Sigmoid colon (tissue), 6 donors: ENCODE measurements at regions not wholly inside any gene's neighbourhood (a gene's known extent, or its start where the extent isn't known, plus 50 kb on each side); places are given as distances from the start of the nearest gene placed in this dataset.

Source experiments
- DNase-seq: peaks from one replicate; pipeline ENCODE4 v3.0.0-alpha.2; 2019
- H3K27ac ChIP-seq, 4 donors: fragments of 200-600 bp; sonication (generic); one replicate each; pipeline ENCODE4 v1.5.1; 2016 to 2019; ENCODE audit warnings: mild to moderate bottlenecking in 1 of 4
- H3K27me3 ChIP-seq, 3 donors: fragments of 200-600 bp; sonication (generic); one replicate each; pipeline ENCODE4 v1.5.1; 2019; ENCODE audit warnings: mild to moderate bottlenecking in 1 of 3
- H3K36me3 ChIP-seq, 4 donors: fragments of 200-600 bp; sonication (generic); one replicate each; pipeline ENCODE4 v1.5.1; 2016 to 2019
- H3K4me1 ChIP-seq, 4 donors: fragments of 200-600 bp; sonication (generic); one replicate each; pipeline ENCODE4 v1.5.1; 2017 to 2019
- H3K4me3 ChIP-seq, 4 donors: fragments of 200-600 bp; sonication (generic); one replicate each; pipeline ENCODE4 v1.5.1; 2017 to 2019; ENCODE audit warnings: mild to moderate bottlenecking in 2 of 4, moderate library complexity in 1 of 4
- H3K9me3 ChIP-seq, 4 donors: fragments of 200-600 bp in 3 of 4; sonication (generic) in 3 of 4; one replicate each; pipeline versions ENCODE4 v1.5.1 to v1.6.1; 2013 to 2019
- EP300 ChIP-seq, 4 donors: sonication (generic); formaldehyde crosslinking; IDR thresholded peaks; one replicate each; pipeline ENCODE4 v1.6.1; 2017; ENCODE audit warnings: antibody characterized with exemption in 4 of 4
- POLR2A ChIP-seq, 2 donors: fragments of 450-650 bp; IDR thresholded peaks; one replicate each; pipeline ENCODE4 v1.6.1; 2016; ENCODE audit warnings: antibody characterized with exemption in 2 of 2, mild to moderate bottlenecking in 2 of 2, moderate library complexity in 2 of 2
- POLR2AphosphoS5 ChIP-seq, 4 donors: sonication (generic); formaldehyde crosslinking; IDR thresholded peaks; one replicate each; pipeline ENCODE4 v1.6.1; 2017; ENCODE audit warnings: antibody characterized with exemption in 4 of 4
- WGBS, 2 donors: extraction: QIAGEN DNeasy Blood & Tissue Kit; methylation state at CpG; one replicate each; pipeline ENCODE4 v1.1.7; 2013; 5-methylcytosine and 5-hydroxymethylcytosine counted together
- intact Hi-C: fragments of 100-400 bp; cut with DNase I; formaldehyde crosslinking; loops from one replicate; pipeline ENCODE4 v1.15.1; 2023
- TF ChIP-seq, protein P1 (sequence below), 4 experiments: fragments of 450-650 bp in 3 of 4; fragments of 200-600 bp in 1 of 4; IDR thresholded peaks; one replicate each; pipeline ENCODE4 v1.5.1; 2016 to 2019; ENCODE audit warnings: antibody characterized with exemption in 4 of 4, mild to moderate bottlenecking in 3 of 4, moderate library complexity in 2 of 4
- donor health status: healthy with polysubstance abuse.
- donor health status: healthy.

DNA sequence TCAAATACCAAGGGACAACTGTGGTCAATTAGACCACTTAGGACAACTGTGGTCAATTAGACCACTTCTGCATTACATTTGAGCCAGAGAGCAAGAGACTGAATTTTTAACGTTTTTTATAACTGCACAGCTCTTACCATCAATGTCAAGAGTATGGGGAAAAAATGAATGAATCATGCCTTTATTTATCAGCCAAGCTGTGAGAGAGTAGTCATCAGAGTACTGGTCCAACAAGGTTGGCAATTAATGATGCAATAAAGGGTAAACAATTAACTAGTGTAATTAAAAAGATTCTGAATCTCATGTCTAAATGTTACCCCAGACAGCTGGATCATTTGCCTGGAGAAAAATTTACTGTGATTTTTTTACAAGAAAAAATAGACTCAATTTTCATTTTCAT lies 381.1 kb downstream of the LIG4 start:
- no peak for DNase-seq
- TF ChIP-seq EP300 (IDR thresholded peaks at IDR 0.05) (no peak), POLR2AphosphoS5 (IDR thresholded peaks at IDR 0.05) (no peak), POLR2A (IDR thresholded peaks at IDR 0.05) (no peak)
- TF ChIP-seq, protein P1, sequence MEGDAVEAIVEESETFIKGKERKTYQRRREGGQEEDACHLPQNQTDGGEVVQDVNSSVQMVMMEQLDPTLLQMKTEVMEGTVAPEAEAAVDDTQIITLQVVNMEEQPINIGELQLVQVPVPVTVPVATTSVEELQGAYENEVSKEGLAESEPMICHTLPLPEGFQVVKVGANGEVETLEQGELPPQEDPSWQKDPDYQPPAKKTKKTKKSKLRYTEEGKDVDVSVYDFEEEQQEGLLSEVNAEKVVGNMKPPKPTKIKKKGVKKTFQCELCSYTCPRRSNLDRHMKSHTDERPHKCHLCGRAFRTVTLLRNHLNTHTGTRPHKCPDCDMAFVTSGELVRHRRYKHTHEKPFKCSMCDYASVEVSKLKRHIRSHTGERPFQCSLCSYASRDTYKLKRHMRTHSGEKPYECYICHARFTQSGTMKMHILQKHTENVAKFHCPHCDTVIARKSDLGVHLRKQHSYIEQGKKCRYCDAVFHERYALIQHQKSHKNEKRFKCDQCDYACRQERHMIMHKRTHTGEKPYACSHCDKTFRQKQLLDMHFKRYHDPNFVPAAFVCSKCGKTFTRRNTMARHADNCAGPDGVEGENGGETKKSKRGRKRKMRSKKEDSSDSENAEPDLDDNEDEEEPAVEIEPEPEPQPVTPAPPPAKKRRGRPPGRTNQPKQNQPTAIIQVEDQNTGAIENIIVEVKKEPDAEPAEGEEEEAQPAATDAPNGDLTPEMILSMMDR (IDR thresholded peaks at IDR 0.05) = no peak
- Histone ChIP-seq H3K27me3 (no peaks in the 10 kb centered on the region), H3K4me3 (no peak overlapping the region), H3K36me3 (no peaks in the 10 kb centered on the region), H3K4me1 (no peaks in the 10 kb centered on the region), H3K9me3 (no peaks in the 10 kb centered on the region), H3K27ac (no peak overlapping the region)
- intact Hi-C loops = no loop called here
- WGBS, 2 donors = 58 to 78% methylated on average over 1 of the region's 1 CpG

DNA sequence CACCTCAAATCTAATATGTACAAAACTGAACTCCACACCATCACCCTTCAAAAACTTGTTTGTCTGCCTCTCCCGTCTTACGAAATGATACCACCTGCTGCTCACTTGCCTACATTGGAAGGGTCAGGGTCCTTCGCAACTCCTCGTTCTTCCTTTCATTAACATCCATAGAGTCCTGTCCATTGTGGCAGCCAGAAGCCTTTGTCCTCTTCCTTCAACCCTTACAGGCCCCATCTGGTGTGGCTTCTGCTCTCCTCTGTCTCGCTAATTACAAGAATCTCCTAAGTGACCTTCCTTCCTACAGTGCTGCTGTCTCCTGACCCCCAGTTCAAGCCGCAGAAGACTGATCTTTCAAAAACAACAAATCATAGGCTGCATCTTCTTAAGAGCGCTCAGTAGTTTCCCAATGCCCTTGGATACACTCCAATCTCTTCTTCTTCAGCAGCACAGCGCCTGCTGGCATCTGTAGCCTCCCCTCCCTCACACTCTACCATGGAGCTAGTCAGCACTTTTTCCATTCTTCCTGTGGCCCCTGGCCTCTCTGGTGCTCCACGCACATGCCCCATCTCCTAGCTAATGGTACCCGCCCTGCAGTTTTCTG lies 382.7 kb downstream of the LIG4 start:
- no peaks in the 10 kb centered on the region for H3K36me3 ChIP-seq
- H3K9me3 ChIP-seq = no peaks in the 10 kb centered on the region
- WGBS, 2 donors = 84 to 86% methylated on average over 10 of the region's 10 CpGs
- intact Hi-C loops = no loop called here
- TF ChIP-seq, protein P1 (IDR thresholded peaks at IDR 0.05) = no peak
- TF ChIP-seq EP300 (IDR thresholded peaks at IDR 0.05) (no peak), POLR2A (IDR thresholded peaks at IDR 0.05) (no peak), POLR2AphosphoS5 (IDR thresholded peaks at IDR 0.05) (no peak)
- no peak overlapping the region for H3K27ac ChIP-seq
- H3K27me3 ChIP-seq = no peaks in the 10 kb centered on the region
- H3K4me3 ChIP-seq = no peak overlapping the region
- H3K4me1 ChIP-seq = no peaks in the 10 kb centered on the region
- DNase-seq = no peak

DNA sequence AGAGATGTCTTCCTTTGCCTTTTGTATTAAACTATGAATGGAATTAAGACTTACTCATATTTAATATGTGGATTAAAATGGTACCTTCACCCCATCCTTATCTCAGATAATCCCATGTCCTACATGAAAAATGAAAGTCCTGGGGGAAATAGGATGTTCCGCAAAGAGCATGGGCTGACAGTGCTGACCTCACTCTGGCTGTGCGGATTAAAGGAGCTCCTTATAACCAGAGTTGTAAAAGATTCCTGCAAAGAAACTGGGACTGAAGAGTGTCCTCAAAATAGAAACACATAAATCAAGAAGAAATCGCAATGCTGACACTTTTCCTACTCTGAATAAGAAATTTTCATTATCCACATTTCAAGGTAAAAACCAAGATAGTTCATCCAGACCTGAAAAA lies 384.5 kb downstream of the LIG4 start:
- Histone ChIP-seq H3K4me3 (no peak overlapping the region), H3K9me3 (no peaks in the 10 kb centered on the region), H3K36me3 (no peaks in the 10 kb centered on the region), H3K4me1 (no peaks in the 10 kb centered on the region), H3K27ac (no peak overlapping the region), H3K27me3 (no peaks in the 10 kb centered on the region)
- intact Hi-C loops = no loop called here
- no peak for TF ChIP-seq POLR2A (IDR thresholded peaks at IDR 0.05)
- no peak for TF ChIP-seq EP300 (IDR thresholded peaks at IDR 0.05)
- no peak for TF ChIP-seq POLR2AphosphoS5 (IDR thresholded peaks at IDR 0.05)
- TF ChIP-seq, protein P1 (IDR thresholded peaks at IDR 0.05) = no peak
- WGBS, 2 donors = 88 to 91% methylated on average over 3 of the region's 3 CpGs
- no peak for DNase-seq

DNA sequence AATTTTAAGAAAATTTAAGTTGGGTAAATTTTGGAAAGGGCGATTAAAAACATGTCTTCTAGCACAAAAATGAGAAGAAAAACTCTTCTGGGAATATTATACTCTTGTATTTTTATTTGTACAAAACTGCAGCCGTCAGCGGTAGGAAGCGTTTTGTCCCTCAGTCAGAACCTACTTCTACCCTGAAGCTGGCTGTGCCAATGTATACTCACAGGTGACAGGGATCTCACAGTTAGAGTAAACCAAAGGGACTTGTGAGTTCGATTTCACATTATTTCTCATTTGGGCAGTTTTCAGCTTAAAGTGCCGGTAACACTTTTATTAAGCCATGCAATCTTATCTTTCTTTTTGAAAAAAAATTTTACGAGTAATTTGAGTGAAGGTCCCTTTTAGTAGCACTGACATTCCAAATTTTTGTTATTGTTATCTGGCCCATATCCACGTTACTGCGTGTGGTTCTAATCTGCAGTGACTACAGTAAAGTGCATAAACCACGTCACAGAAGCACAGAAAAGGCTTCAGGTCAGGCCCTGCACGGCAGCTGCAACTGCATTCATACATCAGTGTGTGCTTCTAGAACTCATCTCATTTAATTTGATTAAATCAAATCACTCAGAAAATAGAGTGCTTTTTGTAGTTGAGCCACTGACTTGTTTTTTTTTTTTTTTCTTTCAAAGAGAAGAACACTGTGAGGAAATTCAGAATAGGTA lies 387.3 kb downstream of the LIG4 start:
- intact Hi-C loops = no loop called here
- Histone ChIP-seq H3K4me1 (no peaks in the 10 kb centered on the region), H3K27me3 (no peaks in the 10 kb centered on the region), H3K4me3 (no peak overlapping the region), H3K9me3 (no peaks in the 10 kb centered on the region), H3K36me3 (no peaks in the 10 kb centered on the region), H3K27ac (no peak overlapping the region)
- TF ChIP-seq POLR2AphosphoS5 (IDR thresholded peaks at IDR 0.05) = no peak
- no peak for TF ChIP-seq POLR2A (IDR thresholded peaks at IDR 0.05)
- TF ChIP-seq, protein P1 (IDR thresholded peaks at IDR 0.05) = no peak
- no peak for TF ChIP-seq EP300 (IDR thresholded peaks at IDR 0.05)
- DNase-seq = no peak
- 62 to 76% methylated on average over 11 of the region's 11 CpGs for WGBS, 2 donors
